ENCODE measurements at regions not wholly inside any gene's neighbourhood (a gene's known extent, or its start where the extent isn't known, plus 50 kb on each side); places are given as distances from the start of the nearest gene placed in this dataset.

GRCh38 chr3:152695840-152696239 lies 139.1 kb upstream of the P2RY1 start:
- 53 to 60% methylated on average over 1 of the region's 1 CpG for WGBS, 2 donors
- Histone ChIP-seq H3K27ac (no peak overlapping the region), H3K4me1 (no peaks in the 10 kb centered on the region), H3K9me3 (no peaks in the 10 kb centered on the region), H3K4me3 (replicated peaks in 1 of 3) (no peak overlapping the region), H3K27me3 (no peaks in the 10 kb centered on the region), H3K36me3 (no peaks in the 10 kb centered on the region)
- TF ChIP-seq, protein P1, sequence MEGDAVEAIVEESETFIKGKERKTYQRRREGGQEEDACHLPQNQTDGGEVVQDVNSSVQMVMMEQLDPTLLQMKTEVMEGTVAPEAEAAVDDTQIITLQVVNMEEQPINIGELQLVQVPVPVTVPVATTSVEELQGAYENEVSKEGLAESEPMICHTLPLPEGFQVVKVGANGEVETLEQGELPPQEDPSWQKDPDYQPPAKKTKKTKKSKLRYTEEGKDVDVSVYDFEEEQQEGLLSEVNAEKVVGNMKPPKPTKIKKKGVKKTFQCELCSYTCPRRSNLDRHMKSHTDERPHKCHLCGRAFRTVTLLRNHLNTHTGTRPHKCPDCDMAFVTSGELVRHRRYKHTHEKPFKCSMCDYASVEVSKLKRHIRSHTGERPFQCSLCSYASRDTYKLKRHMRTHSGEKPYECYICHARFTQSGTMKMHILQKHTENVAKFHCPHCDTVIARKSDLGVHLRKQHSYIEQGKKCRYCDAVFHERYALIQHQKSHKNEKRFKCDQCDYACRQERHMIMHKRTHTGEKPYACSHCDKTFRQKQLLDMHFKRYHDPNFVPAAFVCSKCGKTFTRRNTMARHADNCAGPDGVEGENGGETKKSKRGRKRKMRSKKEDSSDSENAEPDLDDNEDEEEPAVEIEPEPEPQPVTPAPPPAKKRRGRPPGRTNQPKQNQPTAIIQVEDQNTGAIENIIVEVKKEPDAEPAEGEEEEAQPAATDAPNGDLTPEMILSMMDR (IDR thresholded peaks at IDR 0.05): no peak
- no peak for TF ChIP-seq POLR2A (IDR thresholded peaks at IDR 0.05)
- intact Hi-C loops (cut with DNase I): no loop called here
- DNase-seq: no peak

DNA sequence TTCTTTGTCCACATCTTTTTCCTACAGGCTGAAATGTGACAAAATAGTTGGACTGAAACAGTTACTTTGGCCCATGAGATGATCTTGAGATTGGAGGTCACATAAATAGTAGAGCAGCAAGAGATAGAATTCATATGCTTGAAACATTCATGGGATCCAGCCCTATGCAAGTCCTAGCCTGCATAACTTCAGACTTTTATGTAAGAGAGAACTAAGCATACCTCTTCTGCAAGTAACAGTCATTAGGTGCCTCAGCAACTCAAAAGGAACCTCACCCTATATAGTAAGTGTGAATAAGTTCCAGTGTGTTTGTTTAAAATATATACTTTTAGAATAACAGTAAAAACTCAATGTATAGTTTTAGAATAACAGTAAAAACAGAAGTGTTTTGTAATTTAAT lies 138.0 kb upstream of the P2RY1 start:
- intact Hi-C loops (cut with DNase I): no loop called here
- H3K27ac ChIP-seq: no peak overlapping the region

GRCh38 chr3:152703245-152703890 lies 131.6 kb upstream of the P2RY1 start:
- Histone ChIP-seq H3K9me3 (no peaks in the 10 kb centered on the region), H3K4me3 (replicated peaks in 1 of 3) (no peak overlapping the region), H3K27me3 (no peaks in the 10 kb centered on the region), H3K4me1 (no peaks in the 10 kb centered on the region), H3K27ac (no peak overlapping the region), H3K36me3 (no peaks in the 10 kb centered on the region)
- TF ChIP-seq POLR2A (IDR thresholded peaks at IDR 0.05): no peak
- TF ChIP-seq, protein P1 (IDR thresholded peaks at IDR 0.05): no peak
- no peak for DNase-seq
- intact Hi-C loops (cut with DNase I): no loop called here
- WGBS, 2 donors: 60 to 62% methylated on average over 3 of the region's 3 CpGs

More for the DNA sequence above, 138.0 kb upstream of the P2RY1 start:
- TF ChIP-seq, protein P1 (IDR thresholded peaks at IDR 0.05): no peak
- no peak for TF ChIP-seq POLR2A (IDR thresholded peaks at IDR 0.05)
- H3K9me3 ChIP-seq: no peaks in the 10 kb centered on the region
- DNase-seq: no peak
- H3K36me3 ChIP-seq: no peaks in the 10 kb centered on the region
- no peak overlapping the region for H3K4me3 ChIP-seq (replicated peaks in 1 of 3)
- H3K27me3 ChIP-seq: no peaks in the 10 kb centered on the region
- H3K4me1 ChIP-seq: no peaks in the 10 kb centered on the region

- TF ChIP-seq, protein P1 (IDR thresholded peaks at IDR 0.05): no peak
- no peak for TF ChIP-seq POLR2A (IDR thresholded peaks at IDR 0.05)
- no peaks in the 10 kb centered on the region for H3K4me1 ChIP-seq
- H3K4me3 ChIP-seq (replicated peaks in 1 of 3): no peak overlapping the region
- no peaks in the 10 kb centered on the region for H3K36me3 ChIP-seq
- no peak for DNase-seq
- no peaks in the 10 kb centered on the region for H3K27me3 ChIP-seq
- H3K9me3 ChIP-seq: no peaks in the 10 kb centered on the region
- intact Hi-C loops (cut with DNase I): no loop called here
- H3K27ac ChIP-seq: no peak overlapping the region
- 70% methylated on average over 4 of the region's 4 CpGs for WGBS, 2 donors
Observed at GRCh38 chr3:152706991-152707713, 127.8 kb upstream of the P2RY1 start.

- intact Hi-C loops (cut with DNase I): no loop called here
- no peaks in the 10 kb centered on the region for H3K9me3 ChIP-seq
- TF ChIP-seq, protein P1 (IDR thresholded peaks at IDR 0.05): no peak
- no peak for TF ChIP-seq POLR2A (IDR thresholded peaks at IDR 0.05)
- H3K27me3 ChIP-seq: no peaks in the 10 kb centered on the region
- H3K4me1 ChIP-seq: no peaks in the 10 kb centered on the region
- no peaks in the 10 kb centered on the region for H3K36me3 ChIP-seq
- WGBS, 2 donors: 81 to 90% methylated on average over 3 of the region's 3 CpGs
- DNase-seq: no peak
- H3K4me3 ChIP-seq (replicated peaks in 1 of 3): no peak overlapping the region
- H3K27ac ChIP-seq: no peak overlapping the region
Observed at GRCh38 chr3:152709659-152710058, 125.3 kb upstream of the P2RY1 start.

All from thyroid gland (tissue), 4 donors.